Transverse colon (tissue), 4 donors: ENCODE measurements at regions not wholly inside any gene's neighbourhood (a gene's known extent, or its start where the extent isn't known, plus 50 kb on each side); places are given as distances from the start of the nearest gene placed in this dataset.

Experiments used
- DNase-seq: peaks from one replicate; pipeline ENCODE4 v3.0.0-alpha.2; 2019
- H3K27ac ChIP-seq, 4 donors: fragments of 200-600 bp; sonication (generic); 2 replicates each; pipeline ENCODE4 v1.5.1; 2016 to 2018; ENCODE audit warnings: inconsistent platforms in 4 of 4
- H3K27me3 ChIP-seq: fragments of 200-600 bp; sonication (generic); 2 replicates; pipeline ENCODE4 v1.5.1; 2017; ENCODE audit warnings: inconsistent platforms
- H3K36me3 ChIP-seq, 4 donors: fragments of 200-600 bp; sonication (generic); 2 replicates each; pipeline ENCODE4 v1.5.1; 2017 to 2019; ENCODE audit warnings: inconsistent platforms in 4 of 4
- H3K4me1 ChIP-seq, 4 donors: fragments of 200-600 bp; sonication (generic); 2 replicates each; pipeline ENCODE4 v1.5.1; 2017 to 2020; ENCODE audit warnings: inconsistent platforms in 4 of 4
- H3K4me3 ChIP-seq, 4 donors: fragments of 200-600 bp; sonication (generic); 1 replicate in 1 of 4; 2 replicates in 3 of 4; pipeline versions ENCODE4 v1.5.1 to v1.6.1; 2017 to 2019; ENCODE audit warnings: inconsistent platforms in 4 of 4
- H3K9me3 ChIP-seq, 2 donors: fragments of 200-600 bp; sonication (generic); 2 replicates each; pipeline ENCODE4 v1.5.1; 2017 to 2019; ENCODE audit warnings: inconsistent platforms in 2 of 2
- CTCF ChIP-seq, 5 experiments: fragments of 200-600 bp in 3 of 5; fragments of 450-650 bp in 2 of 5; sonication (generic) in 3 of 5; IDR thresholded peaks; 1 replicate in 2 of 5; 2 replicates in 3 of 5; pipeline ENCODE4 v1.5.1; 2016 to 2017; ENCODE audit warnings: antibody characterized with exemption in 5 of 5, inconsistent platforms in 3 of 5, mild to moderate bottlenecking in 2 of 5, moderate library complexity in 1 of 5
- EP300 ChIP-seq: sonication (generic); formaldehyde crosslinking; IDR thresholded peaks from one replicate; pipeline ENCODE4 v1.6.1; 2017; ENCODE audit warnings: antibody characterized with exemption, low read depth
- POLR2A ChIP-seq: fragments of 450-650 bp; IDR thresholded peaks from one replicate; pipeline ENCODE4 v1.6.1; 2016; ENCODE audit warnings: antibody characterized with exemption, mild to moderate bottlenecking, moderate library complexity
- POLR2AphosphoS5 ChIP-seq, 3 donors: sonication (generic); formaldehyde crosslinking; IDR thresholded peaks; one replicate each; pipeline ENCODE4 v1.6.1; 2016; ENCODE audit warnings: antibody characterized with exemption in 3 of 3
- WGBS, 2 donors: methylation state at CpG; one replicate each; pipeline ENCODE4 v1.1.5; 2018; ENCODE audit warnings: low coverage in 1 of 2; 5-methylcytosine and 5-hydroxymethylcytosine counted together
- in situ Hi-C, 4 donors: fragments of 200-750 bp; cut with MboI; loops; one replicate each; pipeline versions ENCODE4 v1.15.0 to v1.15.1; 2017; ENCODE audit warnings: low sequenced_read_pairs in 3 of 4, low pct_ligation_motif_present in 1 of 4, low pct_unique_long_range_greater_than_20kb in 1 of 4
- intact Hi-C: fragments of 100-400 bp; cut with DNase I; formaldehyde crosslinking; loops from one replicate; pipeline ENCODE4 v1.15.1; 2023; ENCODE audit warnings: low total_unique reads

- 33 to 73% methylated on average over 1 of the region's 1 CpG for WGBS, 2 donors
- Histone ChIP-seq H3K4me1 (no peaks in the 10 kb centered on the region), H3K4me3 (no peak overlapping the region), H3K36me3 (no peaks in the 10 kb centered on the region), H3K9me3 (no peaks in the 10 kb centered on the region), H3K27me3 (no peaks in the 10 kb centered on the region), H3K27ac (no peak overlapping the region)
- TF ChIP-seq POLR2AphosphoS5 (IDR thresholded peaks at IDR 0.05) (no peak), CTCF (IDR thresholded peaks at IDR 0.05) (no peak), POLR2A (no peak), EP300 (no peak)
- no peak for DNase-seq
- intact Hi-C loops = no loop called here
- in situ Hi-C loops = no loop called here
Measured at GRCh38 chr4:163762741-163763140, 268.3 kb downstream of the TMA16 start.

- in situ Hi-C loops (no loop called here), intact Hi-C loops (no loop called here)
Measured at GRCh38 chr4:163764569-163764968, 270.1 kb downstream of the TMA16 start.

GRCh38 chr4:163768014-163768413 lies 273.5 kb downstream of the TMA16 start:
- whole genome bisulfite sequencing, 2 donors = 60 to 80% methylated on average over 2 to 3 of the region's 3 CpGs
- in situ Hi-C loops (no loop called here), intact Hi-C loops (no loop called here)
- Histone ChIP-seq H3K27ac (no peak overlapping the region), H3K9me3 (no peaks in the 10 kb centered on the region), H3K4me1 (no peaks in the 10 kb centered on the region), H3K27me3 (no peaks in the 10 kb centered on the region), H3K4me3 (no peak overlapping the region), H3K36me3 (no peaks in the 10 kb centered on the region)
- DNase-seq = no peak
- no peak for TF ChIP-seq POLR2A
- TF ChIP-seq EP300 = no peak
- TF ChIP-seq CTCF (IDR thresholded peaks at IDR 0.05) = no peak
- TF ChIP-seq POLR2AphosphoS5 (IDR thresholded peaks at IDR 0.05) = no peak

More at GRCh38 chr4:163764569-163764968, 270.1 kb downstream of the TMA16 start:
- no peaks in the 10 kb centered on the region for H3K9me3 ChIP-seq
- DNase-seq = no peak
- no peak overlapping the region for H3K27ac ChIP-seq
- 78 to 80% methylated on average over 2 of the region's 2 CpGs for WGBS, 2 donors
- H3K36me3 ChIP-seq = no peaks in the 10 kb centered on the region
- no peaks in the 10 kb centered on the region for H3K4me1 ChIP-seq
- H3K4me3 ChIP-seq = no peak overlapping the region
- H3K27me3 ChIP-seq = no peaks in the 10 kb centered on the region
- no peak for TF ChIP-seq CTCF (IDR thresholded peaks at IDR 0.05)
- TF ChIP-seq EP300 = no peak
- no peak for TF ChIP-seq POLR2A
- no peak for TF ChIP-seq POLR2AphosphoS5 (IDR thresholded peaks at IDR 0.05)

GRCh38 chr4:163772238-163772637 lies 277.7 kb downstream of the TMA16 start:
- Histone ChIP-seq H3K27me3 (no peaks in the 10 kb centered on the region), H3K36me3 (no peaks in the 10 kb centered on the region), H3K27ac (no peak overlapping the region), H3K9me3 (no peaks in the 10 kb centered on the region), H3K4me1 (no peaks in the 10 kb centered on the region), H3K4me3 (no peak overlapping the region)
- intact Hi-C loops (no loop called here), in situ Hi-C loops (no loop called here)
- 83% methylated on average over 1 of the region's 1 CpG; no CpG with 5 or more reads in 1 of the 2 donors for WGBS, 2 donors
- no peak for DNase-seq
- TF ChIP-seq POLR2AphosphoS5 (IDR thresholded peaks at IDR 0.05) (no peak), POLR2A (no peak), EP300 (no peak), CTCF (IDR thresholded peaks at IDR 0.05) (no peak)
